GM13977 (cell line): ENCODE measurements at regions not wholly inside any gene's neighbourhood (a gene's known extent, or its start where the extent isn't known, plus 50 kb on each side); places are given as distances from the start of the nearest gene placed in this dataset.

ENCODE experiments used
- DNase-seq: peaks from one replicate; pipeline ENCODE4 v3.0.0; 2012; ENCODE audit warnings: low spot score
- CTCF ChIP-seq: IDR thresholded peaks from 2 replicates; pipeline ENCODE4 v1.5.1; 2012; ENCODE audit warnings: mild to moderate bottlenecking, control low read depth; ENCODE audit not compliant: insufficient read depth; ENCODE audit errors: extremely low read depth, missing control alignments
- in situ Hi-C: fragments of 300-500 bp; cut with MboI; formaldehyde crosslinking; loops from one replicate; pipeline ENCODE4 v1.12.0; 2022; ENCODE audit warnings: low sequenced_read_pairs, low pct_unique_long_range_greater_than_20kb, mixed read lengths, inconsistent platforms; ENCODE audit not compliant: unreplicated experiment

- in situ Hi-C loops = no loop called here
Measured at GRCh38 chr7:25952261-25953057, 199.5 kb upstream of the NFE2L3 start.

GRCh38 chr7:25953859-25954258 lies 198.1 kb upstream of the NFE2L3 start:
- in situ Hi-C loops = no loop called here
- no peak for TF ChIP-seq CTCF
- DNase-seq = no peak

More at GRCh38 chr7:25952261-25953057, 199.5 kb upstream of the NFE2L3 start:
- no peak for TF ChIP-seq CTCF
- DNase-seq = no peak

GRCh38 chr7:25954395-25954794 lies 197.6 kb upstream of the NFE2L3 start:
- in situ Hi-C loops = no loop called here
- no peak for TF ChIP-seq CTCF
- DNase-seq = no peak

- in situ Hi-C loops = no loop called here
- TF ChIP-seq CTCF = no peak
- no peak for DNase-seq
Measured at GRCh38 chr7:25959168-25959734, 192.7 kb upstream of the NFE2L3 start.

GRCh38 chr7:25963733-25964132 lies 188.3 kb upstream of the NFE2L3 start:
- TF ChIP-seq CTCF = no peak
- DNase-seq = no peak
- in situ Hi-C loops = loop anchor here (10.0 kb wide), 1 partner anchor 231 kb away; no protein-coding TSS in a partner anchor

- in situ Hi-C loops = loop anchor here (10.0 kb wide), 1 partner anchor 230 kb away; no protein-coding TSS in a partner anchor
- no peak for TF ChIP-seq CTCF
- DNase-seq = no peak
Measured at GRCh38 chr7:25964483-25964991, 187.5 kb upstream of the NFE2L3 start.
